Fibroblast of skin of left quadriceps (primary cell): ENCODE measurements at regions not wholly inside any gene's neighbourhood (a gene's known extent, or its start where the extent isn't known, plus 50 kb on each side); places are given as distances from the start of the nearest gene placed in this dataset.
"Not testable (repeated sequence)": the region's sequence is repeated elsewhere in the genome, so short reads cannot be mapped to it uniquely, and the experiment has no call there.

Source experiments
- DNase-seq, 2 experiments: peaks; one replicate each; pipeline ENCODE4 v3.0.0-alpha.2; 2013; ENCODE audit warnings: low read depth in 2 of 2

- DNase-seq = peak in 1 of 2 experiments; percentile 34
These were observed 281.7 kb downstream of the TMEM38B start for GRCh38 chr9:105975886-105976645.

DNA sequence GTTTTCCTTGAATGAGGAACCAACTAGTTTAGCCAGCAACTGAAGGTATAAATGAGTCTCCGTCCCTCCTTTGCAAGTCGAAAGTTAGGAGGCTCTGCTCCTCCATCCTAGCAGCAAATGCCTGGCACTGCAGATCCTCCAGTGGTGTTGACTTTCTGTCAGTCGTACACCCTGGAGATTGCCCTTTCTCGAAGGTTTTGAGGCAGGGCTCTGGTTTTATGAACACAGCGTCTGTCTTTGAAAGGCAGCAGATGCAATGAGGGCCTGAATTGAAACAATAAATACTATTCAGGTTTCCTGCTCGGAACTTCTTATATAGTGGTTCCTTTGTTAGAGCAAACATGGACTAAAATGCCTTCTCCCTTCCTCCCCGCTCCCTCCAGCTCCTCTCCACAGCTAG is 284.0 kb downstream of the TMEM38B start:
- no peak for DNase-seq

DNA sequence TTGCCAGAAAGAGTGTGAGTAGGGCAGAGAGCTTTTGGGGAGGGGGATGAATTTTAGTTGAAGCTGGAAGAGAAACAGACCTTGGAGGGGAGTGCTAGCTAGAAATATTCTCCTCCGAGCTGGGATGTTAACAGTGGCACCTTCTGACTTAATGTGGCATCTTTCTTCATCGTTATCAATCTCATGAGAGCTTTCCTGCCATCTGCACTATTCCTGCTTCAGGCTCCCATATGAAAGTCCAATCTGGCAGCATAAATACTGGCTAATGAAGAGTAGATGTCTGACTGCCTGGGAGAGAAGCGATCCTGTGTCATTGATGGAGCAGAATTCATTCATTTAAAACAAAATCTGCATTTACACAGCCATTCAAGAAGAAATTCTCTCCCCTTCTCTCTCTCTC is 284.5 kb downstream of the TMEM38B start:
- DNase-seq = no peak

GRCh38 chr9:105979290-105979689 is 284.9 kb downstream of the TMEM38B start:
- peak in 1 of 2 experiments; percentile 16 for DNase-seq

DNA sequence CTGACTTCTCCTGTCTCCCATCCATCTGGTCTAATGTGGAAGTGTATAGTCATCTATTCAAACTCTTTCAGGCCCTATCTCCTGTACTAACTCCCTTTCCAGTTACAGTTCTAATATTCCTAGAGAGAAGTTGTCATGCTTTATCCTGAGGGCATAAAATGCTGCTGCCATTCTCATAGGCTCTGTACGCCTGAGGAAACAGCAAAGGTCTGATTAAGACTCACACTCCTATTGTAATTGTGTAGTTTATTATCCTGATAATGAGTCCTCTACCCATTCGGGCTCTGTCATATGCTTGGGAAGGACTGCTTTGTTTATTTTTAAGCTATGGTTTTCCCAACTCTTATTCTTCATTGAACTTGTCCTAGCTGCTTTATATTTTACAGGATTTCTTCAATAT is 290.4 kb downstream of the TMEM38B start:
- DNase-seq = no peak

GRCh38 chr9:105993116-105993854 is 298.9 kb downstream of the TMEM38B start:
- DNase-seq = no peak

GRCh38 chr9:105993921-105994715 is 299.8 kb downstream of the TMEM38B start:
- DNase-seq = no peak

GRCh38 chr9:105994970-105995369 is 300.6 kb downstream of the TMEM38B start:
- DNase-seq = no peak

- DNase-seq = no peak
These were observed 322.9 kb downstream of the TMEM38B start for GRCh38 chr9:106017198-106017740.

- no peak for DNase-seq
These were observed 324.8 kb downstream of the TMEM38B start for GRCh38 chr9:106019039-106019680.

DNA sequence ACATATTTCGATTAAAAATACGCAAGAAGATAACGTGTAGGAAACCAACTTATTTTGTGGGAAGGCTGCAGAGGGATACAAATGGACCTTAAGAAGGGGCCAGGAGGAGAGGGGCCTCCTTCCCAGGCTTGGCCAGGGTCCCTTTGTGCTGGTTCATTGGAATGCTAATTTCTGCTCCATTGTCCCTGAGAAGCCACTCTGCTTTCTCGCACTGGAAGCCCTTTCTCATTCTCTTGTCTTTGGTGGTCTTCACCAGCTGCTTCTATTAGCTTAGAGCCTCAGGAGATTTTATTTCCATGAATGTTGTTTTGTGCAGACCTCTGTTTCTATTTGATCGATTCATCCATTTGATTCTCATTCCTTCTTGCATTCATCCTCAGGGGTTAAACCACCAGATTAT is 325.4 kb downstream of the TMEM38B start:
- no peak for DNase-seq

GRCh38 chr9:106020186-106020585 is 325.8 kb downstream of the TMEM38B start:
- DNase-seq = no peak

- no peak for DNase-seq
These were observed 329.1 kb downstream of the TMEM38B start for GRCh38 chr9:106023455-106023854.

- DNase-seq = no peak
These were observed 331.1 kb downstream of the TMEM38B start for GRCh38 chr9:106025453-106025852.

GRCh38 chr9:106030146-106030545 is 335.8 kb downstream of the TMEM38B start:
- DNase-seq = not testable (repeated sequence)

- DNase-seq = no peak
These were observed 338.6 kb downstream of the TMEM38B start for GRCh38 chr9:106032978-106033377.

DNA sequence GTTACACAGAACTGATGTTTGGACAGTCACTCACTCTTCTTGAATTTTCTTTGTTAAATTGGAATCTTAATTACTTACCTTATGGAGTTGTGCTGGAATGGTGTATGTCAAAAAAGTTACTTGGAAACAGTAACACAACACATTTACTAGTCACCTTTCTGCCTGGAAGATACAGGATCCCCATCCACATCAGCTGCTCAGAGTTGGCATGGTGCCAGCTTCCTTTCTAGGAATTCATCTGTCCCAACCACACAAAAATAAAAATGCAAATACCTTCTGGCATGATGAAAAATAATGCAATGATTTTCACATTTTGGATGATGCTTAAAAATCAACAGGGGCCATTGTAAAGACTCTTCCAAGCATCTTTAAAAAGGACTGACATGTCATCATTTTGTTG is 341.5 kb downstream of the TMEM38B start:
- no peak for DNase-seq

GRCh38 chr9:106038266-106039001 is 344.1 kb downstream of the TMEM38B start:
- no peak for DNase-seq

DNA sequence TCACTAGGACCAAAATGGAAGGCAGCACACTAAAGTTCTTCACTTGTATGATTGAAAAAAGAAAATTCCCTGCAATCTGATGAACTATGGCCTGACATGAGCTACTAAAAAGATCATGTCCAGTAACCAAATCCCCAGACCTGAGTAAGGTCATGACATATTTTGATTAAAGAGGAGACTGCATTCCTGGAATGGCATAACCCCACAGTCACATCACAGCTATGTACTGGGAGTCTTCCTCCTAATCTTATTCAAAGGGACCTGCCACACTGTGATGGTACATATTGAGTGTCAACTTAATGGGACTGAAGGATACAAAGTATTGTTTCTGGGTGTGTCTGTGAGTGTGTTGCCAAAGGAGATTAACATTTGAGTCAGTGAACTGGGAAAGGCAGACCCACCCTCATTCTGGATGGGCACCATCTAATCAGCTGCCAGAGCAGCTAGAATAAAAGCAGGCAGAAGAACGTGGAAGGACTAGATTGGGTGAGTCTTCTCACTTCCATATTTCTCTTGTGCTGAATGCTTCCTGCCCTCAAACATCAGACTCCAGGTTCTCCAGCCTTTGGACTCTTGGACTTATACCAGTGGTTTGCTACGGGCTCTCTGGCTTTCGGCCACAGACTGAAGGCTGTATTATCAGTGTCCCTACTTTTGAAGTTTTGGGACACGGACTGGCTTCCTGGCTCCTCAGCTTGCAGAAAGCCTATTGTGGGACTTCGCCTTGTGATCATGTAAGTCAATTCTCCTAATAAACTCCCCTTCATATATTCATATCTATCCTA is 345.0 kb downstream of the TMEM38B start:
- no peak for DNase-seq

GRCh38 chr9:106041920-106042319 is 347.6 kb downstream of the TMEM38B start:
- DNase-seq = not testable (repeated sequence)
